ENCODE measurements at regions not wholly inside any gene's neighbourhood (a gene's known extent, or its start where the extent isn't known, plus 50 kb on each side); places are given as distances from the start of the nearest gene placed in this dataset.

DNA sequence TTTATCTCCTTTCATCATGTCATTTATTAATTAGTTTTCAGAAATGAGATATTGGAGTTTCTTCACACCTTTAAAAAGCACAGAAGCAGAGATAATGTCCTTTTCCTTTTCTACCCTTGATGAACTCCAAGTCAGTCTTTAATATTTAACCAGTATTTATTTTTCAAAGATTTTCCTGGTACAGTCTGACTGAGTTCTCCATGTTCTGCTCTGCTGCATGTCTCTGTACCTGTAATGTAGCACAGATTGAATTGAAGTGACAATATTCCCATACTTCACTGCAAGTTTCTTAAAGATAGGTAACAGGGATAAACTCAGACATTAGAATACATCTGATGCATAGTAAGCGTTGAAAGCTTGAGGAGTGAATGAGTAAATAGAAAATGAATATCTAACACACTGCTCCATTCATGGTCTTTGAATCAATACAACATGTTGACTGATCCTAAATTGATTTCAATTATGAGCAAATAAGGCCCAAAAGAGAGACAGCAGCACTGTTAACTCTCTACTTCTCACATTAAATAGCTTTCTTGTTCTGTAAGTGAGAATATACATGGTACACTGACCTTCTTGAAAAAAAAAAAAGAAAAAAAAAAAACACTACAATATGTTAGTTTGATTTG, 1323.6 kb upstream of the PRR20A start:
- Histone ChIP-seq H3K9me2 (replicated peaks; ENCODE audit: control insufficient read depth, low read length) (no peaks in the 10 kb centered on the region), H3K4me1 (ENCODE audit: control insufficient read depth, low read length) (no peaks in the 10 kb centered on the region), H3F3A (ENCODE audit: control insufficient read depth, insufficient read depth) (no peaks in the 10 kb centered on the region), H3K27me3 (ENCODE audit: control insufficient read depth, low read length) (no peaks in the 10 kb centered on the region), H3K4me3 (ENCODE audit: low read length) (no peak overlapping the region), H3K79me2 (ENCODE audit: control insufficient read depth, low read length) (no peaks in the 10 kb centered on the region), H3K27ac (ENCODE audit: low read depth, low read length) (no peak overlapping the region), H4K20me1 (ENCODE audit: control insufficient read depth, insufficient read depth, low read depth, low read length) (no peaks in the 10 kb centered on the region), H3K4me2 (ENCODE audit: low read length) (no peak overlapping the region), H3K36me3 (ENCODE audit: control insufficient read depth, low read length) (no peaks in the 10 kb centered on the region), H3K9me3 (ENCODE audit: control insufficient read depth, insufficient read depth, low read length) (no peaks in the 10 kb centered on the region)
- no peak for TF ChIP-seq EZH2phosphoT487 (IDR thresholded peaks at IDR 0.05; ENCODE audit: borderline replicate concordance, low read length)

- H3F3A ChIP-seq (ENCODE audit: control insufficient read depth, insufficient read depth): no peaks in the 10 kb centered on the region
- TF ChIP-seq EZH2phosphoT487 (IDR thresholded peaks at IDR 0.05; ENCODE audit: borderline replicate concordance, low read length): no peak
- TF ChIP-seq CTCF (IDR thresholded peaks at IDR 0.05; ENCODE audit: low read depth, low read length, poor library complexity, severe bottlenecking): no peak
Observed at GRCh38 chr13:55820817-55821216, 1319.9 kb upstream of the PRR20A start.

GRCh38 chr13:55869648-55870047, 1271.1 kb upstream of the PRR20A start:
- Histone ChIP-seq H3K27ac (ENCODE audit: low read depth, low read length) (no peak overlapping the region), H3K9me3 (ENCODE audit: control insufficient read depth, insufficient read depth, low read length) (no peaks in the 10 kb centered on the region), H3K4me2 (ENCODE audit: low read length) (no peak overlapping the region), H3K4me3 (ENCODE audit: low read length) (no peak overlapping the region), H3K27me3 (ENCODE audit: control insufficient read depth, low read length) (no peaks in the 10 kb centered on the region), H4K20me1 (ENCODE audit: control insufficient read depth, insufficient read depth, low read depth, low read length) (no peaks in the 10 kb centered on the region), H3K4me1 (ENCODE audit: control insufficient read depth, low read length) (no peaks in the 10 kb centered on the region), H3F3A (ENCODE audit: control insufficient read depth, insufficient read depth) (no peaks in the 10 kb centered on the region), H3K36me3 (ENCODE audit: control insufficient read depth, low read length) (no peaks in the 10 kb centered on the region), H3K9me2 (replicated peaks; ENCODE audit: control insufficient read depth, low read length) (no peaks in the 10 kb centered on the region), H3K79me2 (ENCODE audit: control insufficient read depth, low read length) (no peaks in the 10 kb centered on the region)
- TF ChIP-seq CTCF (IDR thresholded peaks at IDR 0.05; ENCODE audit: low read depth, low read length, poor library complexity, severe bottlenecking): no peak
- TF ChIP-seq EZH2phosphoT487 (IDR thresholded peaks at IDR 0.05; ENCODE audit: borderline replicate concordance, low read length): no peak

More at GRCh38 chr13:55820817-55821216, 1319.9 kb upstream of the PRR20A start:
- Histone ChIP-seq H3K4me2 (ENCODE audit: low read length) (no peak overlapping the region), H4K20me1 (ENCODE audit: control insufficient read depth, insufficient read depth, low read depth, low read length) (no peaks in the 10 kb centered on the region), H3K9me2 (replicated peaks; ENCODE audit: control insufficient read depth, low read length) (no peaks in the 10 kb centered on the region), H3K79me2 (ENCODE audit: control insufficient read depth, low read length) (no peaks in the 10 kb centered on the region), H3K4me1 (ENCODE audit: control insufficient read depth, low read length) (no peaks in the 10 kb centered on the region), H3K36me3 (ENCODE audit: control insufficient read depth, low read length) (no peaks in the 10 kb centered on the region), H3K4me3 (ENCODE audit: low read length) (no peak overlapping the region), H3K27ac (ENCODE audit: low read depth, low read length) (no peak overlapping the region), H3K27me3 (ENCODE audit: control insufficient read depth, low read length) (no peaks in the 10 kb centered on the region), H3K9me3 (ENCODE audit: control insufficient read depth, insufficient read depth, low read length) (no peaks in the 10 kb centered on the region)

- H3K9me2 ChIP-seq (replicated peaks; ENCODE audit: control insufficient read depth, low read length): no peaks in the 10 kb centered on the region
- no peaks in the 10 kb centered on the region; the same call in 1 of the 2 replicates for H3K9me3 ChIP-seq (ENCODE audit: control insufficient read depth, insufficient read depth, low read length)
- TF ChIP-seq CTCF (IDR thresholded peaks at IDR 0.05; ENCODE audit: low read depth, low read length, poor library complexity, severe bottlenecking) (no peak), EZH2phosphoT487 (IDR thresholded peaks at IDR 0.05; ENCODE audit: borderline replicate concordance, low read length) (no peak)
- H3K27me3 ChIP-seq (ENCODE audit: control insufficient read depth, low read length): no peaks in the 10 kb centered on the region
- no peak overlapping the region for H3K4me2 ChIP-seq (ENCODE audit: low read length)
- H3K4me3 ChIP-seq (ENCODE audit: low read length): no peak overlapping the region
- no peak overlapping the region for H3K27ac ChIP-seq (ENCODE audit: low read depth, low read length)
- no peaks in the 10 kb centered on the region for H3K36me3 ChIP-seq (ENCODE audit: control insufficient read depth, low read length)
- H3K79me2 ChIP-seq (ENCODE audit: control insufficient read depth, low read length): no peaks in the 10 kb centered on the region
- no peaks in the 10 kb centered on the region for H3F3A ChIP-seq (ENCODE audit: control insufficient read depth, insufficient read depth)
- no peaks in the 10 kb centered on the region for H4K20me1 ChIP-seq (ENCODE audit: control insufficient read depth, insufficient read depth, low read depth, low read length)
- no peaks in the 10 kb centered on the region for H3K4me1 ChIP-seq (ENCODE audit: control insufficient read depth, low read length)
Observed at GRCh38 chr13:55887561-55887960, 1253.2 kb upstream of the PRR20A start.
